Fibroblast of villous mesenchyme (primary cell): ENCODE measurements at regions not wholly inside any gene's neighbourhood (a gene's known extent, or its start where the extent isn't known, plus 50 kb on each side); places are given as distances from the start of the nearest gene placed in this dataset.
A peak's percentile ranks its signal among the peaks of the same experiment; 100 is the strongest.

Experiments used
- DNase-seq: peaks from one replicate; pipeline ENCODE4 v3.0.0-alpha.2; 2010; ENCODE audit warnings: low read depth
- H3K4me3 ChIP-seq: 2 replicates; pipeline ENCODE4 v1.5.1; 2011; ENCODE audit warnings: low read depth, mild to moderate bottlenecking, low read length
- TF ChIP-seq, protein P1 (sequence below): IDR thresholded peaks from 2 replicates; pipeline ENCODE4 v1.5.1; 2012; ENCODE audit warnings: low read depth, mild to moderate bottlenecking, low read length; ENCODE audit not compliant: insufficient read depth

DNA sequence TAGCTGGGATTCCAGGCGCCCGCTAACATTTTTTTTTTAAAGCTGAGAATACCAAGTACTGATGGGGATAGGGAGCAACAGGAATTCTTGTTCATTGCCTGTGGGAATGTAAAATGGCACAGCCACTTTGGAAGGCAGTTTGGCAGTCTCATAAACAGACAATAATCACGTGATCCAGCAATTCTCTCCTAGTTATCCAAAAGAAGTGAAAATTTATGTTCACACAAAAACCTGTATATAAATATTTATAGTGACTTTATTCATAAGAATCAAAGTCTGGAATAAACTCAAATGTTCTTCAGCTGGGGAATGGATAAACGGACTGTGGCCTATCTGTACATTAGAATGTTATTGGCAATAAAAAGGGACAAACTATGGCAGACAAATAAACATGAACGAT, 72.5 kb upstream of the NEO1 start:
- H3K4me3 ChIP-seq = no peak overlapping the region
- TF ChIP-seq, protein P1, sequence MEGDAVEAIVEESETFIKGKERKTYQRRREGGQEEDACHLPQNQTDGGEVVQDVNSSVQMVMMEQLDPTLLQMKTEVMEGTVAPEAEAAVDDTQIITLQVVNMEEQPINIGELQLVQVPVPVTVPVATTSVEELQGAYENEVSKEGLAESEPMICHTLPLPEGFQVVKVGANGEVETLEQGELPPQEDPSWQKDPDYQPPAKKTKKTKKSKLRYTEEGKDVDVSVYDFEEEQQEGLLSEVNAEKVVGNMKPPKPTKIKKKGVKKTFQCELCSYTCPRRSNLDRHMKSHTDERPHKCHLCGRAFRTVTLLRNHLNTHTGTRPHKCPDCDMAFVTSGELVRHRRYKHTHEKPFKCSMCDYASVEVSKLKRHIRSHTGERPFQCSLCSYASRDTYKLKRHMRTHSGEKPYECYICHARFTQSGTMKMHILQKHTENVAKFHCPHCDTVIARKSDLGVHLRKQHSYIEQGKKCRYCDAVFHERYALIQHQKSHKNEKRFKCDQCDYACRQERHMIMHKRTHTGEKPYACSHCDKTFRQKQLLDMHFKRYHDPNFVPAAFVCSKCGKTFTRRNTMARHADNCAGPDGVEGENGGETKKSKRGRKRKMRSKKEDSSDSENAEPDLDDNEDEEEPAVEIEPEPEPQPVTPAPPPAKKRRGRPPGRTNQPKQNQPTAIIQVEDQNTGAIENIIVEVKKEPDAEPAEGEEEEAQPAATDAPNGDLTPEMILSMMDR = no peak
- no peak for DNase-seq

DNA sequence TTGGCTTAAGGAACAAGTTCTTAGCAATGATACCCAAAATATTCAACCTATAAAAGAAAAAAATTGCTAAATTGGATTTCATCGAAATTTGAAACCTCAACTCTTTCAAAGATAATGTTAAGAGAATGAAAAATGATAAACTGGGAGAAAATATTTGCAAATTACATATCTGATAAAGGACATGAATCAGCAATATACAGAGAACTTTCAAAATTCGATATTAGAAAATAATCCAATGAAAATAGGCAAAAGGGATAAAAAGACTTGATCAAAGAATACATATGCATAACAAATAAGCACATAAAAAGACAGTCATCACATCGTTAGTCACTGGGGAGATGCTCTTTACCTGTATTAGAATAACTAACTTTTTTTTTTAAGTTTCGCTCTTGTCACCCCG, 73.0 kb upstream of the NEO1 start:
- no peak for DNase-seq
- no peak overlapping the region for H3K4me3 ChIP-seq
- TF ChIP-seq, protein P1 = no peak

DNA sequence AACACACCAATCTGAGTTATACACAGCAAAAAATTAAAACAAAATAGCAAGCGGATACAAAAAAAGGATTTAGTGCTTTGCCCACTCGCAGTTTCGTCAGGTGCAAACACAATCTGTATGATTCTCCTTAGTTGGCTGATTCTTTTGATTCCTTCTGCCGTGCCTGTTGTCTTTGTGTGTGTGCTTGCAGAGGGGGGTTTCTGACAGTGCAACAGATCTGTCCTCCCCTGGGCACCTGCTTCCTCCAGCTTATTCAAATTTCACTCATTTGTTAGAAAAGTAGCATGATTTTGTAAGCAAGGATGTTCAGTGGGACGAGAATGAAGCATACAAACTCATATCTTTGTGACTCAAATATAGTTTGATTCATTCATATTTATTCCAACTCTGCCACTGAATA, 74.0 kb upstream of the NEO1 start:
- TF ChIP-seq, protein P1 = no peak
- H3K4me3 ChIP-seq = no peak overlapping the region
- no peak for DNase-seq

DNA sequence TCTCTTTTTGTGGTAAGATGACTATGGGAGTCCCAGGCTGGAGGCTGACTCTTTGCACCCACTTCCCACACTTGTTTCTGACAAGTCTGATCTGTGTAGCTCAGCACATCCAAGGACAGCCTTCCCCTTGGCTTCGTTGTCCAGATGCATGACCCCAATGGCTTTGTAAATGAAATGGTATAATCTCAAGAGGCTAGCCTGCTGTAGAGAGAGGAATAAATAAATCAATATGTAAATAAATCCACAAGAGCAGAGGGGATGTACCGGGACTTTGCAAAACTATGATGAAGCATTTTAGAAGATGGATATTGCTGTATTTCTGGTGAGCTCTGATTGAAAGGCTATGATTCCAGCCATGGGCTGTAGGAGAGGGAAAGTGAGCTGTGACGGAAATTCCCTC, 79.9 kb upstream of the NEO1 start:
- no peak for DNase-seq
- TF ChIP-seq, protein P1 = no peak
- no peak overlapping the region for H3K4me3 ChIP-seq

DNA sequence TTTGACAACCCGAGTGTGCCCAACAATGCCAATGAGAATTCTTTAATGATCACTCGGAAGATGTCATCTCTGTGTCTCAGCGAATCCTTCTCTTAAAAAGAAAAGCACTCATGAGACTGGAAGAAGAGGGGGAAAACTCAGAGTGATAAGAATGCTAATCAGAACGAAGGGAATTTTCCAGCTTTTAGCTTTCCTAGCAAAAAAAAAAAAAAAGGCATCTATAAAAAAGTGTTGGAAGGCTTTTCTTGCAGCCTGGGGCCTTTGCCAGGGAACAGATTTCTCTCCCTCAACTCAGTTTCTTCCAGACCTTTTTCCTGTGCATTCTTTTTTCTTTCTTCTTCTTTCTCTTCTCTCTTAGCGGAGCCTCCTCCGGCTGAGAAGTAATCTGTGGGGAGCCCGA, 80.5 kb upstream of the NEO1 start:
- no peak overlapping the region for H3K4me3 ChIP-seq
- DNase-seq = no peak
- TF ChIP-seq, protein P1 = no peak

DNA sequence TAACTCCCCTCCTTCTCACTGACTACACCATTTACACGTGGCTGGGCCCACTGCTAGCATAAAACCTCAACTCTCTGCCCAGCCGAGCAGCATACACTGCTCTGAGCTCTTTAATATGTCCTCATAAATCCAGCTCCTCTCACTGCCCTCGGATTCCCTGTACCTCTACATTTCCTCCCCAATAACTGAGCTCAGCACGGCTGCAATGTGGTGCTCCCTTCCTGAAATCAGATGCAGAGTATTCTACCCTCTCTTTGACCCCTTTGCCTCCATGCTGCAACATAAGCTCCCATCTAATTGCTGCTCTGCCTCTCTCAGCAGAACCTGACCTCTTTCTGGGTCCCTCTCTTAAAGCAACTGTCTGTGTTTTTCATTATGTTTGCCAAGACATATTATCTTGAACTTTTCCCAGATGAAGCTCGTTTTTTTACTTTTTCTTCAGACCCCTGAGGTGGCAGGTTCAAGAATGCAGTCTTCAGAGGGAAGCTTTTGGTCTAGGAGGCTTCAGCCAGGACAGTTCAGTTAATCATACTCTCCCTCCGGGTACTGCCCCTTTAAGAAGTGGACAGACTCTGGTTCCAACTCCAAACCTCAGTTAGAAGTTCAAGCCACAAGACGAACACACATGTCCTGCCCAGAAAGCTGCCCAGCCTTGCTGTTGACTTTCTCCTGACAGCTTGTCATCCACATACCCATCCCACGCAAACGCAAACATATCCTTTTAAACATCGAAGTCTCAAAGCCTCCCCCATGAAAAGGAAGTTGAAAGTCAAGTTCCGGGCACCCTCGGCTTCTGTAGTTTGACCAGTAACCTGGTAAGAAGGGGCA, 81.1 kb upstream of the NEO1 start:
- DNase-seq = peak; percentile 12
- TF ChIP-seq, protein P1 = no peak
- H3K4me3 ChIP-seq = peak overlapping the region; percentile 15

DNA sequence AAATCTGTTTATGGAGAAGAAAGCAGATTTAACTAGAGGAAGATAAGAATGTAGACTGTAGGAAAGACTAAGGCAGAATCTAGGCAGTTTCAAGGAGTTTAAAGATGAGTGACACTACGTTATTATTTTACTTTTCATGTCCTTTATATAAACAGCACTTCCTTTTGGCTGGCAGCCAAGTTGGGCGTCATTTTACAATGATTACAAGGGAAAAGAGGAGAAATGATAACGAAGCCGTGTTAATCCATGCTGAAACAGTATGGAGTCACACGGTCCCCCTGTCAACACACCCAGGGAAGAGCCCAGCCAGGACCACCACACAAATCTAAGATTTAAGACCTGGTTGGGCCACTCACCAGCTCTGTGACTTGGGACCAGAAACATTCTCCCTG, 83.7 kb upstream of the NEO1 start:
- no peak for DNase-seq
- no peak overlapping the region for H3K4me3 ChIP-seq
- TF ChIP-seq, protein P1 = no peak
